HepG2 (cell line): ENCODE measurements at regions not wholly inside any gene's neighbourhood (a gene's known extent, or its start where the extent isn't known, plus 50 kb on each side); places are given as distances from the start of the nearest gene placed in this dataset.

ENCODE experiments used
- ATF7-NPFF ChIP-seq: sonication (generic); formaldehyde crosslinking; IDR thresholded peaks from 2 replicates; pipeline ENCODE4 v1.8.1; 2023; ENCODE audit warnings: mild to moderate bottlenecking, low read depth, missing genetic modification reagents, moderate library complexity
- E2F5 ChIP-seq: sonication (generic); formaldehyde crosslinking; conservative IDR thresholded peaks from 2 replicates; pipeline ENCODE4 v1.4.0; 2020; ENCODE audit warnings: missing genetic modification reagents
- GMEB2 ChIP-seq: IDR thresholded peaks from 2 replicates; pipeline ENCODE4 v1.6.1; 2016; ENCODE audit warnings: missing biosample characterization, missing genetic modification reagents, low read depth
- GTF2F1 ChIP-seq: fragments of 150-350 bp; IDR thresholded peaks from 2 replicates; pipeline ENCODE4 v1.6.1; 2014; ENCODE audit warnings: low read length
- HOMEZ ChIP-seq: IDR thresholded peaks from 2 replicates; pipeline ENCODE4 v1.6.1; 2016; ENCODE audit warnings: low read depth
- KDM5A ChIP-seq: fragments of 200-600 bp; sonication (generic); IDR thresholded peaks from 2 replicates; pipeline ENCODE4 v1.7.0; 2018; ENCODE audit warnings: antibody characterized with exemption, mild to moderate bottlenecking, low read length, borderline replicate concordance
- KMT2B ChIP-seq: IDR thresholded peaks from 2 replicates; pipeline ENCODE4 v1.6.1; 2016; ENCODE audit warnings: missing genetic modification reagents, missing compliant biosample characterization
- MLXIP ChIP-seq: sonication (generic); formaldehyde crosslinking; IDR thresholded peaks from 2 replicates; pipeline ENCODE4 v1.9.0; 2021; ENCODE audit warnings: missing genetic modification reagents, borderline replicate concordance
- STAT6 ChIP-seq: sonication (generic); formaldehyde crosslinking; IDR thresholded peaks from 2 replicates; pipeline ENCODE4 v1.4.0; 2020; ENCODE audit warnings: missing genetic modification reagents, mild to moderate bottlenecking, borderline replicate concordance
- THRA ChIP-seq: sonication (generic); formaldehyde crosslinking; IDR thresholded peaks from 2 replicates; pipeline ENCODE4 v1.4.0; 2020; ENCODE audit warnings: missing genetic modification reagents, borderline replicate concordance
- ZBTB34 ChIP-seq: sonication (generic); formaldehyde crosslinking; IDR thresholded peaks from 2 replicates; pipeline ENCODE4 v1.8.0; 2022; ENCODE audit warnings: mild to moderate bottlenecking, missing genetic modification reagents
- ZNF207 ChIP-seq: fragments of 450-650 bp; IDR thresholded peaks from 2 replicates; pipeline ENCODE4 v1.6.1; 2016; ENCODE audit warnings: antibody characterized with exemption, borderline replicate concordance
- ZNF644 ChIP-seq: IDR thresholded peaks from 2 replicates; pipeline ENCODE4 v1.6.1; 2016; ENCODE audit warnings: low read depth

- TF ChIP-seq MLXIP (CRISPR knock-in tag) (0 out of 2 replicates have a peak, but pooled peaks have one; percentile 86), KDM5A (no peak), KMT2B (CRISPR knock-in tag) (peak; percentile 83; the same call in 1 of the 2 replicates), ZBTB34 (CRISPR knock-in tag) (peak; percentile 78; the same call in 1 of the 2 replicates), GMEB2 (CRISPR knock-in tag) (no peak; the same call in 1 of the 2 replicates), HOMEZ (CRISPR knock-in tag) (peak; percentile 73; the same call in 1 of the 2 replicates), ZNF644 (CRISPR knock-in tag) (peak; percentile 55), GTF2F1 (no peak), ZNF207 (no peak), E2F5 (CRISPR knock-in tag) (peak; percentile 83), STAT6 (CRISPR knock-in tag) (0 out of 2 replicates have a peak, but pooled peaks have one; percentile 34), ATF7-NPFF (CRISPR knock-in tag) (peak; percentile 95), THRA (peak; percentile 88)
These were observed 51.2 kb upstream of the RNF182 start (continued) for GRCh38 chr6:13873288-13874190.
